SU-DHL-6 (cell line): ENCODE measurements at regions not wholly inside any gene's neighbourhood (a gene's known extent, or its start where the extent isn't known, plus 50 kb on each side); places are given as distances from the start of the nearest gene placed in this dataset.

Experiments
- H2AFZ ChIP-seq: fragments of 200-600 bp; sonication (generic); 2 replicates; pipeline ENCODE4 v1.6.1; 2014; ENCODE audit warnings: low read depth, mild to moderate bottlenecking, moderate library complexity, mixed read lengths, antibody characterized with exemption, low read length; ENCODE audit not compliant: severe bottlenecking
- H3F3A ChIP-seq: fragments of 200-600 bp; shearing (Covaris generic); 2 replicates; pipeline ENCODE4 v1.6.0; 2016; ENCODE audit warnings: antibody characterized with exemption, mild to moderate bottlenecking; ENCODE audit not compliant: insufficient read depth
- H3K27ac ChIP-seq: fragments of 200-600 bp; sonication (generic); 2 replicates; pipeline ENCODE4 v1.5.1; 2016; ENCODE audit warnings: low read depth, mild to moderate bottlenecking, low read length, moderate library complexity, mixed read lengths
- H3K27me3 ChIP-seq: fragments of 200-600 bp; sonication (generic), shearing (Covaris generic); 2 replicates; pipeline ENCODE4 v1.6.0; 2014; ENCODE audit warnings: mild to moderate bottlenecking, low read length
- H3K36me3 ChIP-seq: fragments of 200-600 bp; sonication (generic); 2 replicates; pipeline ENCODE4 v1.6.1; 2014; ENCODE audit warnings: mild to moderate bottlenecking, low read length, mixed read lengths
- H3K4me2 ChIP-seq: fragments of 300-600, 200-600 bp; shearing (Covaris generic), sonication (generic); 2 replicates; pipeline ENCODE4 v1.6.0; 2014; ENCODE audit warnings: low read length, low read depth, mild to moderate bottlenecking; ENCODE audit not compliant: poor library complexity, severe bottlenecking
- H3K4me3 ChIP-seq: fragments of 200-600 bp; sonication (generic); 2 replicates; pipeline ENCODE4 v1.5.1; 2014; ENCODE audit warnings: antibody characterized with exemption, low read length, mild to moderate bottlenecking, mixed read lengths; ENCODE audit not compliant: insufficient read depth, poor library complexity, severe bottlenecking
- H3K79me2 ChIP-seq: fragments of 200-600 bp; sonication (generic); 2 replicates; pipeline ENCODE4 v1.6.1; 2014; ENCODE audit warnings: mild to moderate bottlenecking, low read length, moderate library complexity; ENCODE audit not compliant: insufficient read depth
- H3K9ac ChIP-seq: fragments of 200-600 bp; sonication (generic); 2 replicates; pipeline ENCODE4 v1.7.0; 2014; ENCODE audit warnings: mild to moderate bottlenecking, low read length
- H3K9me2 ChIP-seq: fragments of 200-600 bp; sonication (generic); replicated peaks from 2 replicates; pipeline ENCODE4 v1.6.1; 2014; ENCODE audit warnings: low read length; ENCODE audit not compliant: insufficient read depth
- H3K9me3 ChIP-seq: fragments of 200-600 bp; sonication (generic); 2 replicates; pipeline ENCODE4 v1.6.1; 2014; ENCODE audit warnings: low read length, mixed read lengths; ENCODE audit not compliant: insufficient read depth
- H4K20me1 ChIP-seq: fragments of 200-600 bp; sonication (generic); 2 replicates; pipeline ENCODE4 v1.6.1; 2014; ENCODE audit warnings: low read depth, mild to moderate bottlenecking, antibody characterized with exemption, low read length, moderate library complexity, mixed read lengths
- CTCF ChIP-seq: fragments of 200-600 bp; sonication (generic); IDR thresholded peaks from one replicate; pipeline ENCODE4 v1.5.1; 2017; ENCODE audit warnings: antibody characterized with exemption, mild to moderate bottlenecking, low read length, moderate library complexity; ENCODE audit not compliant: insufficient read depth, poor library complexity, severe bottlenecking
- EZH2phosphoT487 ChIP-seq: fragments of 200-600 bp; sonication (generic), shearing (Covaris generic); conservative IDR thresholded peaks from 2 replicates; pipeline ENCODE4 v1.6.1; 2018; ENCODE audit warnings: mild to moderate bottlenecking, antibody characterized with exemption, low read length, moderate library complexity, mixed read lengths

- H3K9ac ChIP-seq = no peak overlapping the region
- no peaks in the 10 kb centered on the region for H3K9me2 ChIP-seq
- H3K4me3 ChIP-seq = no peak overlapping the region
- H3K9me3 ChIP-seq = no peaks in the 10 kb centered on the region
- no peaks in the 10 kb centered on the region for H4K20me1 ChIP-seq
- H3K4me2 ChIP-seq = no peak overlapping the region
- no peak overlapping the region for H3K27ac ChIP-seq
- no peaks in the 10 kb centered on the region for H3K36me3 ChIP-seq
- TF ChIP-seq EZH2phosphoT487 = no peak
- H3K27me3 ChIP-seq = no peaks in the 10 kb centered on the region
- H3K79me2 ChIP-seq = no peaks in the 10 kb centered on the region
- H2AFZ ChIP-seq = no peak overlapping the region
- no peaks in the 10 kb centered on the region for H3F3A ChIP-seq
Observed at GRCh38 chrX:13239272-13239671, 80.6 kb downstream of the ATXN3L start.

- Histone ChIP-seq H3K9ac (no peak overlapping the region), H3K9me3 (no peaks in the 10 kb centered on the region), H3K36me3 (no peaks in the 10 kb centered on the region), H3K4me2 (no peak overlapping the region), H3K79me2 (no peaks in the 10 kb centered on the region), H3K27me3 (no peaks in the 10 kb centered on the region), H3K4me3 (no peak overlapping the region), H4K20me1 (no peaks in the 10 kb centered on the region), H3F3A (no peaks in the 10 kb centered on the region), H3K27ac (no peak overlapping the region), H2AFZ (no peak overlapping the region), H3K9me2 (no peaks in the 10 kb centered on the region)
- TF ChIP-seq EZH2phosphoT487 = no peak
- TF ChIP-seq CTCF = no peak
Observed at GRCh38 chrX:13235930-13236329, 83.9 kb downstream of the ATXN3L start.

GRCh38 chrX:13232484-13232883 lies 87.4 kb downstream of the ATXN3L start:
- H4K20me1 ChIP-seq = no peaks in the 10 kb centered on the region
- no peaks in the 10 kb centered on the region for H3K36me3 ChIP-seq
- H3K9me2 ChIP-seq = no peaks in the 10 kb centered on the region
- no peak overlapping the region for H2AFZ ChIP-seq
- TF ChIP-seq CTCF = no peak
- TF ChIP-seq EZH2phosphoT487 = no peak
- H3K27me3 ChIP-seq = no peaks in the 10 kb centered on the region
- H3K4me3 ChIP-seq = no peak overlapping the region
- H3K9ac ChIP-seq = no peak overlapping the region
- H3K27ac ChIP-seq = no peak overlapping the region
- no peak overlapping the region for H3K4me2 ChIP-seq
- no peaks in the 10 kb centered on the region for H3K9me3 ChIP-seq
- H3K79me2 ChIP-seq = no peaks in the 10 kb centered on the region
- no peaks in the 10 kb centered on the region for H3F3A ChIP-seq

GRCh38 chrX:13226214-13226613 lies 93.6 kb downstream of the ATXN3L start:
- no peaks in the 10 kb centered on the region for H3K36me3 ChIP-seq
- no peaks in the 10 kb centered on the region for H3K79me2 ChIP-seq
- H3K27ac ChIP-seq = no peak overlapping the region
- no peak overlapping the region for H2AFZ ChIP-seq
- H3K4me3 ChIP-seq = no peak overlapping the region
- H3K9me3 ChIP-seq = no peaks in the 10 kb centered on the region
- TF ChIP-seq CTCF (no peak), EZH2phosphoT487 (no peak)
- H3K4me2 ChIP-seq = no peak overlapping the region
- no peaks in the 10 kb centered on the region for H4K20me1 ChIP-seq
- H3K27me3 ChIP-seq = no peaks in the 10 kb centered on the region
- no peaks in the 10 kb centered on the region for H3K9me2 ChIP-seq
- no peaks in the 10 kb centered on the region for H3F3A ChIP-seq
- H3K9ac ChIP-seq = no peak overlapping the region
